ENCODE measurements at regions not wholly inside any gene's neighbourhood (a gene's known extent, or its start where the extent isn't known, plus 50 kb on each side); places are given as distances from the start of the nearest gene placed in this dataset.

DNA sequence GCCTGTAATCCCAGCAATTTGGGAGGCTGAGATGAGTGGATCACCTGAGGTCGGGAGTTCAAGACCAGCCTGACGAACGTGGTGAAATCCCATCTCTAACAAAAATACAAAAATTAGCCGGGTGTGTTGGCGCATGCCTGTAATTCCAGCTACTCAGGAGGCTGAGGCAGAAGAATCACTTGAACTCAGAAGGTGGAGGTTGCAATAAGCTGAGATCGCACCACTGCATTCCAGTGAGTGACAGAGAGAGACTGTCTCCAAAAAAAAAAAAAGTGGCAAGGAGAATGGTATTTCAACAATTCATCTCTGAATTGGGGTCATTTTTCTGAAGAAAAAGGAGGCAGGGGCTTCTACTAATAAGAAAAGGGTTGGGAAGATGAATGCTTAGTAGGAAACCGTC is 111.5 kb upstream of the NHSL1 start:
- DNase-seq: no peak

DNA sequence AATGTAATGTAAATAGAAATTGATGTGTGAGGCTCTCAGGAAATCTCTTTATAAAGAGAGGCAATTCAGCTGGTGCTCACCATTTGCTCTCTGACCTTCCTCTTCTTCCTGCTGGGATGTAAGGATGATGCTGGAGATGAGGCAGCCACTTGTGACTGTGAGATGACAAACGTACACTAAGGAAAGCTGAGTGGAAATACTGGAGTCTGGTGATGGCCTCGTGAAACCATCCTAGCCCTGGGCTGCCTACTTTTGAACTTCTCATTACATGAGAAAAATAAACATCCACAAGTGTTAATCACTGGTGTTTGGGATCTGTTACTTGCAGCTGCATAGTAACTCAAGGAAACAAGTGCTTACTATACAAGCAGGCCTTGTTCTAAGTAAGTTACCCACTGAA is 114.9 kb upstream of the NHSL1 start:
- no peak for DNase-seq

DNA sequence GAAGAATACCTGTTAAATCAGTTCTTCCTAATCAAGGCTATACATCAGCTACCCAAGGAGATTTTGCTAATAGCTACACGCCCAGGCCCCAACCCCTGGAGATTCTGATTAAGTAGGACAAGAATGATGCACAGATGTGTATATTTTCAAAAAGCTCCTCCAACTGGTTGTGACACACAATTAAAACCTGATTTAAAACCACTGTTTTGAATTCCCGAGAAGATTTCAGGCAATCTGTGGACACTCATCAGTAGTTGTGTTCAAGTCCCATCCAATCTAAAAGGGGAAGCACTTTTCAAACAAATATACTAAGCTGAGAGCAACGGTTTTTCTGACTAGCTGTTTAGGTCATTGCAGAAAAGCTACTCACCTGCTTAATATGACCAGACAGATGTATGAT is 118.9 kb upstream of the NHSL1 start:
- no peak for DNase-seq

DNA sequence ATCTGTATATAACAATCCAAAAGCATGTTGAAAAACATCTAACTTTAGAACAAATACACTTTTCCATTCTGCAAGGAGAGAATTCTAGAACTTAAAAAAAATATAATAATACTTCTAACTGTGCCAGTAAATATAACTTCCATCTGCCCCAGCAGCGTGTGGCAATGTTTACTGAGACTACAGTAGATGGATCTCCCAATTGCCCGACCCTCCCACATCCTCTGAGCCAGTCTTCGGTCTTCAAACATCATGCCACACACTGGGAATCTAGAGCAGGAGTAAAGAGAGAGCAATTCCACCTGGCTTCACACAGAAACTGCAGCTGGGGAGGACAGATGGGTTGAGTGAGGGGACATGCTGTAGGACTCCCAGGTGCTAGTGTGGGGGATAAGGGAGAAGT is 121.3 kb upstream of the NHSL1 start:
- DNase-seq: no peak

DNA sequence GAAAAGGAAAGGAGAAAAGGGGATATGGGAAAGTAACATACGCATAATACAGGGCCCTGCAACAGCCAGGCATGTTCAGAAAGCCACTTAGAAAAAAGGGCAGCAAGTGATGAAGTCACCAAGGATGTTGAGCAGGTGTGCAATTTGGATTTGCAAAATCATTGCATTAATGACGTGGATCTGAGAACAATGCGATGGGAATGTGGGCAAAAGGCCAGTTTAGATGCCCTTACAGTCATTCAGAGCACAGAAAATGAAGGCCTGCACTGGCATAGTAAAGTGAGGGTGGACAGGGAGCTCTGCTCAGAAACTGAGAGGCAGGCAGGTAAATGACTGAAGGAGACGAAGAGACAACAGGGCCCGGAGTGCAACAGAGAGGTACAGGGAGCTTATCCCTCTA is 123.7 kb upstream of the NHSL1 start:
- DNase-seq: no peak

DNA sequence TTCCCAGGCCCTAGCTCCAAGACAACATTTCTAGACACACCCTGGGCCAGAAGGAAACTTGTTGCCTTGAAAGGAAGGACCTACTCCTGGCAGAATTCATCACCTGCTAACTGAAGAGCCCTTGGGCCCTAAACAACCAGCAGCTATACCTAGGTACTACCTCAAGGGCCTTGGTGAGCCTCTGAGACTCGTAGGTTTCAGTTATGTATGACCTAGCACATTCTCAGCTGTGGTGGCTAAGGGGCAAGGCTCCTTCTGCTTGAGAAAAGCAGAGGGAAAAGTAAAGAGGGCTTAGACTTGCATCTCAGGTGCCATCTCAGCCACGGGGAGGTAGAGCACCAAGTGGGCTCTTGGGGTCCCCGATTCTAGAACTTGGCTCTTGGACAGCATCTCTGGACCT is 132.3 kb upstream of the NHSL1 start:
- no peak for DNase-seq

DNA sequence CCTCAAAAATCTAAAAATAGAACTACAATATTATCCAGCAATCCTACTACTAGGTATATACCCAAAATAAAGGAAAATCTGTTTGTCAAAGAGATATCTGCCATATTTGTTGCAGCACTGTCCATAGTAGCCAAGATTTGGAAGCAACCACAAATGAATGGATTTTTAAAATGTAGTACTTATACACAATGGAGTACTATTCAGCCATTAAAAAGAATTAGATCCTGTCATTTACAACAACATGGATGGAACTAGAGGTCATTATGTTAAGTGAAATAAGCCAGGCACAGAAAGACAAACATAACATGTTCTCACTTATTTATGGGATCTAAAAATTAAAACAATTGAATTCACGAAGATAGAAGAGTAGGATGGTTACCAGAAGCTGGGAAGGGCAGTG is 135.7 kb upstream of the CCDC28A start:
- no peak for DNase-seq

DNA sequence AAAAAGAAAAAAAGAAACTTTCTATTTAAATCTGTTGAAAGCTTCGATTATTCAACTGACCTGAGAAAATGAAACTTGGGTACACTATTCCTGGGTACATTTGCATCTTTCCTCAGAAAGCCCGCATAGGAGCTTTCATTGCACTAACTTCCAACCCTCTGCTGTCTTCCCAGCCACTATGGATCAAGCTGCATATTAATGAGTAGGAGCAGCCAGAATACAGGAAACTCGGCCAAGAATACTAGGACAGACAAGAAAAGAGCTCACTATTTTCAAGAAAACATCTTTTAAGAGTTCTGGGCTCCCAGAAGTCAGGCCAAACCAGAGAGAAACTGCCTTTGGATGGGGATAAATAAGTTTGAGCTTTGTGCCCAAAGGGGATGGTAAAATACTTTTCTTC is 135.0 kb upstream of the CCDC28A start:
- DNase-seq: no peak

DNA sequence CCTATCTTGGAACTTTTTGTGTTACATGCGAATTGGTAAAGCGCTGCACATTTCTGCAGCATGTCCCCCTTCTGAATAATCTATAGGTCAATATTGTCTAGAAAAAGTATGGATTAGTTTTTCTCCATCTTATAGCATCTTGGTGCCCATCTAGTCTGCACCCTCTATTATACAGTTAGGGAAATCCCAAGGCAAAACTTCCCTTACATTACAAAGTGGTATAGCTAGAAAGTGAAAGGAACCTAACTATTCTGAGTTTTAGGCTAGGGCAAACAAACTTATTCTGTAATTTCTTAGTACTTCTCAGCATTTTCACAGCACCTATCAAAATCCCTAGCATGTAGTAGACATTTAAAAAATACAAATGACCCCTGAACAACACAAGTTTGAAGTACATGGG is 133.5 kb upstream of the CCDC28A start:
- no peak for DNase-seq

DNA sequence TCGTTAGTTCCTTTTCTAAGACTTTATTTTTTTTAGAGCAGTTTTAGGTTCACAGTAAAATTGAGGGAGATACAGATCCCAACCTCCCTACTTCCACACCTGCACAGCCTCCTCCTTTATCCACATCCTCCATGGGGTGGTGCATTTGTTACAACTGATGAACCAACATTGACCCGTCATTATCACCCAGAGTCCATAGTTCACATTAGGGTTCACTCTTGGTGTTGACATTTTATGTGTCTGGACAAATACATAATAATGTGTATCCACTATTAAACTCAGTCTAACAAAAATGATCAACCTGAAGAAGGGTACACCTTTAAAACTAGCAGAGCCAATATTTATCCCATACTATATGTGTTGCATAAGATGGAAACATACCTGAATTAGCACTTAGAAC is 130.4 kb upstream of the CCDC28A start:
- no peak for DNase-seq

DNA sequence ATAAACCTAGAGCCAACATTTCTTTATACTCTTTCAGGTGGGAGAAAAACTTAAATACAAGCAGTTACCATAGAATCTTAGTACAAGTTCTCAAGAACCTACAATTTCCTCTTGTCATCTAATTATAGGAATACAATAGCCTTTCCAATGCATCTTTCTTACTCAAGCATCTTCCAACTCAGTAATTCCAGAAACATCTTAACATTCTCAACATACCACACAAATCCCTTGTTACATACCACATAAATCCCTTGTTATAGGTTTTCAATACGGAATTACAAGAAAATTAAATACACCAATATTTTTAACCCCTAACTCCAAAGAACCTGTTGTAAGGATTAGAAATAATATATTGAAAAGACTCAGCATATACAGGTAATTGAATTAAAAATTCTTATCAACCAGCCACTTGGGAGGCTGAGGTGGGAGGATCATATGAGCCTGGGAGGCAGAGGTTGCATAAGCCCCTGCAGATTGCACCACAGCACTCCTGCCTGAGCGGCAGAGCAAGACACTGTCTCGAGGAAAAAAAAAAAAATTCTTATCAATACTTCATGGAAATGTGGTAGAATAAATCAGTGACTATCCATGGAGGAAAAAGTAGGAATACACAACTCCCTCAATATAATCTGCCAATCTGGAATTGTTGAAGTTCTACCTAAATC is 127.5 kb upstream of the CCDC28A start:
- no peak for DNase-seq

DNA sequence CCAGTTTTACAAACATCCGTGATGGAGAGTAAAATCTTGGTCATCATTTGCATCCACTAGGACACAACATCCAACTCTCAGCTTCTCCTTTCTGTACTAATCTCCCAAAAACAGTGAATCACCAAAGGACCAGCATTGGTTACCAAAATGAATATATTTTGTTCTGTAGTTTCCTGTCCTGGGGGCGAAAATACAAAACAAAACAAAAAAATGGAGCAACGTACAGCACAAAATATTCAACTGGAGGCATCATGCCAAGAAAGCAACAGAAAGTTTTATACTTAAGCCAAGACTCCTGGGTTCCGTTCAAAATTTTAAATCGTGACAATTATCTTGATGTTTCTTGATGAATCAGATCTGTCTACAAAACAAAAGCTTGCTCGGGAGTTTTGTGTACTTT is 126.6 kb upstream of the CCDC28A start:
- no peak for DNase-seq

DNA sequence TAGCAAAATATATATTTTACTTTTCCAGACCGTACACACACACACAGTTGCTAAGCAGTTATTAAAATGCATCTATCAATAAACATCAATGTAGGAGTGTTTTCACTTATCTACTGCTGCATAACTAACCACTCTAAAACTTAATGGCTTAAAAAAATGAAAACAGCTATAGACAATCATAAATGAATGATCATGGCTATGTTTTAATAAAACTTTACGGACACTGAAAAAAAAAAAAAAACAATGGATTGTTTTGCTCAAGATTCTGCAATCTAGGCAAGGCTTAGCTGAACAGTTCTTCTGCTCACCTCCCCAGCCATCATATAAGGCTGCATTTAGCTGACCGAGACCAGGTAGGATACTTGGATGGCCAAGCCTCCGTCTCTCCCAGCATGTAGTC is 125.4 kb upstream of the CCDC28A start:
- no peak for DNase-seq

DNA sequence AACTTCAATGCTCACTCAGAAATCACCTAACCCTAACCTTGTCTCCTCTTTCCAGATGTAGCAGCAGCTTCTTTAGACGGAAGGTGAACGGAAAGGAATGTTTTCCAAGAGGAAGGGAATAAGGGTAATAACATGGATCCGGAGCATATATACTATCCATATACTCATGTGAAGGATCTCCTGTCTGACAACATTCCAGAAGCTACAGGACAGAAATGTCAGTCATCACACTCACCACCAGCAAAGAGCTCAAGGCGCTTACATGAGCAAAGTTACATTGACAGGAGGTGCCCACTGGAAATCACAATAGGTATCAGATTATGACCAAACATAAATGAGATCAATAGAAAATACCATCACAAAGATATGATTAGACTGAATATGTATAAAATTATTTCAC is 122.1 kb upstream of the CCDC28A start:
- DNase-seq: no peak

DNA sequence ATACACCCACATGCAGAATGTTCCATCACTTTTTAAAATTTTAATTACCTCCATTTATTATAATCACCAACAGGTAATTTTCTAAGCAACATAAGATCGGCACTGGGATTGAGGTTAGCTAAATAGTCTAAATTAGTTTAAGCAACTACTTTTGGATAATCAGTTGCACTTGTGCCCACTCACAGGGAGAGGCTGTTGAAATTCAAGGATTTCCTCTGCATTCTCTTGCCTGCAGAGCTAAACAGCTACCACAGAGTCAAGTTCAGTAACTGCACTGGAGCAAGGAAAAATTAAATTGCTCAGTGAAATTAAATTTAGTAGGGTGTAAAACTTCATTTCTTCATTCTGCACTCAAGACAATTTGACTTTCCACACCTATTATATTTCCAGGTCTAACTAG is 120.7 kb upstream of the CCDC28A start:
- DNase-seq: no peak

DNA sequence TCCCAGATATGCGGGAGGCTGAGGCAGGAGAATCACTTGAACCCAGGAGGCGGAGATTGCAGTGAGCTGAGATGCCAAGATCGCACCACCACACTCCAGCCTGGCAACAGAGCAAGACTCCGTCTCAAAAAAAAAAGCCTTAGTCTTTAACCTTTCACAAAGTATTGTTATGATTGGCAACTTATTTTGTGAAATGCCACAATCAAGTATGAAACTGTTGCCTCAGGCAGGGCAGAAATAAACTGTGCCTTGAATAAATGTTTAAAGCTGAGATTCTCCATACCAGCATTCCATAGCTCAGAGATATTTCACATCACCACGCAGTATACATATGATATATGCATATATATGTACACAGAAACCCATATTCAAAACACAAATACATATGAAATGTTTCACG is 120.1 kb upstream of the CCDC28A start:
- DNase-seq: no peak

DNA sequence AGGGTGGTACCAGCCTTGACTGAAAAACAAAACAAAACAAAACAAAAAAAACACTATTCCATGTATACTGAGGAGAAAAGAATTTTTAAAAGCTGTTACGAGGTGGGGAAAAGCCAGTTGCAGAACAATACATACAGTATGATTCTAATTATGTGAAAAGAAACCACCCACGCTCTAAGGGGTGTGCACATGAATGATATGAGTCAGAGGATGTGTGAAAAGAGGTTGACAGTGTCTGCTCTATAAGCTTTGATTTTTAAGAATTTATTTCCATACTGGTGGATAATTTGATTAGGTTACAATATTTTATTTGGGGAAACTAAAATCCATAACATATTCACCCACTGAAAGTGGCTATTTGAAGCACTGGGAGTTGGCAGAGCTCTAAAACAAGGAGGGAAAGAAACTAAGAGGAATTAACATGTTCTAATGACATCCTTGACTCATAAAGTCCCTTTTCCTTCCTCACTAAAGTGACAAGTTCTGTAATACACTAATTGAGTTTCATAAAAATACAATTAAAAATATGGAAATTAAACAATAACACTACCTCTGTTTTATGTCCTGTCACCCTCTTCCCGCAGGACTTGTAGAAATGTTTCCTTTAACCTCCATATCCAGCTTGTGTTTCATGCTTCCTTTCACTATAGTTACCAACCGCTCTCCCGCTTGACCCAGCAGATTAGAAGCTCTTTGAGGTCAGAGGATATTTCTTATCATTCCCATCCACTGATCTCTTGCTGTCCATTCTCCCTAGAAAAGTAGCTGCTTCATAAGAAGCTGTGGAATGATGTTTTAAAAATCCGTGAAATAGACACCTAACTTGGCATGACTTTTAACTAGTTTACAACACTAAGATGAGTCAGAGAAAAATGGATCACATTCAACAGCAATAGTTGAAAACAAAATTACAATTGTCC is 118.6 kb upstream of the CCDC28A start:
- peak; percentile 18 for DNase-seq

DNA sequence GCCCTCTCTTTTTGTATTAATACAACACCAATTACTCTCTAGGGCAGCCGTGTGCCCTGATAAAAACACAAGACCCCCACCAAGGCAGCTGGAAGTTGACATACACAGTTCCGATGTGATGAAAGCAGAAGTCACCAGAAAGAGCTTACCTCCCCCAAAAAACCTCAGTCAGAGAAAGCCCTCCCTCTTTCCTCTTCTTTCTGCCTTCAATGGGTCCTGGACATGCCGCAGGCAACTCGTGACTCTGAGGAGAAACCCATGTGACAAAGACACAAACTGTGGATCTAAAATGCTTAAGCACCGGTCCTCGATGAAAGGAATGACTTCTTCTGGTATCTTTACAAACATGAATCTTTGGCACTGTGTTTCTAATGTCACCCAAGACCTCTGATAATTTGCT is 117.7 kb upstream of the CCDC28A start:
- DNase-seq: no peak

DNA sequence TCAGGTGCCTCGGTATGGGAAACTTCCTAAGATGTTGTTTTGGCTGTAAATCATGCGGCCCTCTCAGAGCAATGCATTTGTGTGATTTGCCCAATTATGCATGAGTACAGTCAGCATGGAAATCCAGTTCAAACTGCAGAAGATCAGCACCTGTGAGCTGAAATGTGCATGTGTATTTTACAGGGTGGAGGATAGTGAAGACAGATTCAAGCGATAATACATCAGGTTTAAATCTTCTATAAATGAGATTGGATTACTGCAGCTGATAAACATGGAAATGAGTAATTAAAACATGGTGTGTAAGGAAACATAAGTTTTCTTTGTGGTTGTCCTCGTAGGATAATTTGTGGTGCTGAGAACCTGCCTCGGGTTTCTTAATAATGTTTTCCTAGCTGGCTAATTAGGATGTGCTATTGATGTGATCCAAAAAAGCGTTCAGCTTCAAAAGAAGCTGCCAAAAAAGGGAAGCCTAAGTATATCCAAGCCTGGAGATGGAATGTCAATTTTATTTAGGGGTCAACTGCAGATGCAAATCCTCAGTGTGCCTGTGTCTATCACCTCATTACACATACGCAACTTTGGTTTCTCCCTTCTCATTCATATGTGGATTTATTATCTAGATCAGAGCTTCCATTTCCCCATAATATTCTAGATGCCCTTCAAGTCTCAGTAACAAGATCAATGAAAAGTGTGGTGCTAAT is 117.1 kb upstream of the CCDC28A start:
- no peak for DNase-seq

DNA sequence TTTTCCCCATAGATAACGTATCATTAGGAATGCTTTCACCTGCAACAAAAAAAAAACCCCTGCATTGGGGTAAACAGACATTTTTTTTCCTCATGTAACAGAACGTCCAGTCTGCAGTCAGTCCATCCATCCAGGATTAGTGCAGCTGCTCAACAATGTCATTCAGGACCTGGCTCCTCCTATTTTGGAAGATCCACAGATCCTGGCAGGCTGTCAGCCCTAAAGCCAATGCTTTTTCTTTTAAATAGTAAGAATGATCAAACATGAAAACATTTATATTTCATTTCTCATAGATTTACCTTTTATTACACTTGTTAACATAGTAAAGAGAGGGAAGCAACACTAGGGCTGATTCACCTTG is 116.5 kb upstream of the CCDC28A start:
- no peak for DNase-seq

DNA sequence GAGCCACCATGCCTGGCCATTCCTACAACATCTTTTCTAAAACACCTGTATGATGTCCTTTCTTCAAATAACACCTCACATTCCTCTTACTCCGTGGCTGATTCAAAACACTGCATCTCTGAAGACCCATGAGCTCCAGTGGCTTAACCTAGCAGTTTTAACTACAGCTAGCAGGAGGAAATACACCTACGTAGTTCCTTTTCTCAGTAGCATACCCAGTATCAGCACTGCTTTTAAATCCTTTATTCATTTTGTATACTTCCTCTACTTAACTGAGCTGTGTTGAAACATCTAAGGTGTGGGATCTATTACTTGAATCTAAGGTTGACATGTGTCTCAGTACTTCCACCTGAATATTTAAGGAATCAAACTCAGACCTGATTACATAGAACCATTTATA is 113.6 kb upstream of the CCDC28A start:
- DNase-seq: no peak

DNA sequence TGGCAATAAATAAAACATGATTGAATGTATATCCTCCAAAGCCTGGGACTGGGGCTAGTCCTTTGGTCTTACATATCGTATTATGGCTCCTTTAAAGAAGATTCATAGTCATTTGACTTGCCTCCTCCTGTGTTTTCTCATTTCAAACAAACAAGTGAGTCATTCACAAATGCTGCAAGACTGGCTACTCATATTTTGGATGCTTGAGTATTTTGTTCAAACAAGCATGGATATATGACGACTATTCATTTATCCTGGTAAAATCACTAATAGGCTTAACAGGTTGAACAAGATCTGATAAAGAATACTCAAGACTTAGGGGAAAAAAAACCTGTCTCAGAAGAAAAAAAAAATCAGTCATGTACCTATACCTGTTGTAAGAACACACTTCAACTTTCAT is 111.1 kb upstream of the CCDC28A start:
- DNase-seq: no peak

DNA sequence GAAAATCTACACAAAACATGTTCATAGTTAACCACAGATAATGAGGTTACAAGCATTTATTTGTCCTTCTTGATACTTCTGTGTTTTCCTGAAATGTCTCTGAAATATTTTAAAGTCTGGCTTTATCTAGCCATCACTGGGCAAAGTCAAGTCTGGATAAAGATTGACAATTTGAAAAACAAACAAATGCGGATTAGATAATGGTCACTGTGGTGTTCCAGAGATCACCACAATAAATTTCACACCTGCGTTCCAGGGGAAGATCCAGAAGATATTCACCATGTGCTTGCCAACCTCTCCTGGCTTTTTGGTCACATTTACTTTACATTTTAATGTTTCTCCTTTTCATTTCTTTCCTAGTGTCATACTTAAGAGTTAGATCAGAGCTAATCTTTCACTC is 109.7 kb upstream of the CCDC28A start:
- no peak for DNase-seq

DNA sequence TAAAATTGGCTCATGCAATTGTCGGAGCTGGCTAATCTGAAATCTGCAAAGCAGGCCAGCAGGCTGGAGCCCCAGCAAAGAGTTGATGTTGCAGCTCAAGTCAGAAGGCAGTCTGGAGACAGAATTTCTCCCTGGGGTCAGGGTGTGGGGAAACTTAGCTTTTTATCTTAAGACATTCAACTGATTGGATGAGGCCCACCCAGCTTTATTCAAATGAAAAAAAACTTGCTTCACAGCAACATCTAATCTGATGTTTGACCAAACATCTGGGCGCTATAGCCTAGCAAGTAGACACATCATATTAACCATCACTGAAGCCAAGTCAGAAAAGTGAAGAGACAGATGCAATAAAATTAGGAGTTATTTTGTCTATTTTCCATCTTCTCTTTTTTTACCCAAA is 108.8 kb upstream of the CCDC28A start:
- DNase-seq: no peak

All from kidney glomerular epithelial cell (primary cell).